HCT116 (cell line): ENCODE measurements at regions not wholly inside any gene's neighbourhood (a gene's known extent, or its start where the extent isn't known, plus 50 kb on each side); places are given as distances from the start of the nearest gene placed in this dataset.

Experiments used
- ATAC-seq: fragments of 200-7000 bp; cut with Tn5 transposase; 2 replicates; pipeline ENCODE4 v1.9.1; 2020; ENCODE audit warnings: mild to moderate bottlenecking, moderate library complexity
- BruUV-seq: library from RNA; stranded (reverse); fragments of 400-500 nt; replicated peaks from 2 replicates; lab custom pipeline; 2021; lab: Mats Ljungman, UMichigan
- CTCF ChIA-PET: fragments of 300-600 bp; sonication (Branson Sonifier 250); formaldehyde crosslinking; loops from one replicate; lab custom pipeline; 2021; ENCODE audit warnings: antibody characterized with exemption; lab: Charles Lee
- POLR2A ChIA-PET: fragments of 300-600, 350-600 bp; sonication (Branson Sonifier 250); formaldehyde crosslinking; loops from one replicate; lab custom pipeline; 2021; ENCODE audit warnings: antibody characterized with exemption; lab: Charles Lee
- RAD21 ChIA-PET, 2 experiments: fragments of 300-600 bp; sonication (Branson Sonifier 250); formaldehyde crosslinking; loops; one replicate each; lab custom pipeline; 2023; ENCODE audit warnings: low total read pairs in 2 of 2; ENCODE audit not compliant: uncharacterized antibody in 2 of 2, unreplicated experiment in 2 of 2, low non-redundant PET in 1 of 2; lab: Charles Lee
- DNase-seq: peaks from one replicate; pipeline ENCODE4 v3.0.0-alpha.2; 2010; ENCODE audit warnings: low read depth, low spot score
- H2AFZ ChIP-seq: fragments of 200-600 bp; shearing (Covaris generic), sonication (generic); 2 replicates; pipeline ENCODE4 v1.6.1; 2017; ENCODE audit warnings: low read depth, mixed run types, mixed read lengths, antibody characterized with exemption, low read length; ENCODE audit not compliant: poor library complexity, severe bottlenecking
- H3K27ac ChIP-seq: 2 replicates; pipeline ENCODE4 v1.5.1; 2012; ENCODE audit warnings: low read depth, low read length
- H3K27me3 ChIP-seq: fragments of 200-600 bp; sonication (generic); 2 replicates; pipeline ENCODE4 v1.6.1; 2016; ENCODE audit warnings: mixed run types, low read length, mixed read lengths; ENCODE audit not compliant: insufficient read depth
- H3K36me3 ChIP-seq, 2 experiments: fragments of 200-500 bp in 1 of 2; fragments of 200-600 bp in 1 of 2; sonication (Bioruptor generic) in 1 of 2; sonication (generic) in 1 of 2; 2 replicates each; pipeline versions ENCODE4 v1.5.1 to v1.6.1; 2014 to 2016; ENCODE audit warnings: low read length in 2 of 2, inconsistent platforms in 1 of 2, mixed read lengths in 1 of 2, mixed run types in 1 of 2; ENCODE audit not compliant: insufficient read depth in 2 of 2, control insufficient read depth in 1 of 2
- H3K4me1 ChIP-seq, 2 experiments: fragments of 200-600 bp in 1 of 2; sonication (generic) in 1 of 2; 2 replicates each; pipeline versions ENCODE4 v1.5.1 to v1.6.1; 2012 to 2017; ENCODE audit warnings: low read length in 2 of 2, inconsistent platforms in 1 of 2, mild to moderate bottlenecking in 1 of 2, mixed read lengths in 1 of 2, mixed run types in 1 of 2, moderate library complexity in 1 of 2; ENCODE audit not compliant: insufficient read depth in 2 of 2, control insufficient read depth in 1 of 2
- H3K4me2 ChIP-seq: fragments of 200-600 bp; sonication (generic); 2 replicates; pipeline ENCODE4 v1.6.1; 2017; ENCODE audit warnings: mixed run types, low read length, mixed read lengths
- H3K4me3 ChIP-seq, 2 experiments: fragments of 200-600 bp in 1 of 2; sonication (generic) in 1 of 2; replicated peaks in 1 of 2; 2 replicates each; pipeline ENCODE4 v1.5.1; 2011 to 2016; ENCODE audit warnings: low read length in 2 of 2, control low read depth in 1 of 2, low read depth in 1 of 2, mild to moderate bottlenecking in 1 of 2, mixed read lengths in 1 of 2, mixed run types in 1 of 2
- H3K79me2 ChIP-seq: fragments of 200-600 bp; sonication (generic); 2 replicates; pipeline ENCODE4 v1.6.1; 2017; ENCODE audit warnings: mild to moderate bottlenecking, mixed run types, low read length, moderate library complexity, mixed read lengths; ENCODE audit not compliant: insufficient read depth
- H3K9ac ChIP-seq: fragments of 200-600 bp; sonication (generic); 2 replicates; pipeline ENCODE4 v1.6.1; 2016; ENCODE audit warnings: low read length, mixed read lengths
- H3K9me2 ChIP-seq: fragments of 200-600 bp; sonication (generic), shearing (Covaris generic); 2 replicates; pipeline ENCODE4 v1.6.1; 2017; ENCODE audit warnings: mixed run types, mild to moderate bottlenecking, moderate library complexity; ENCODE audit not compliant: insufficient read depth
- H3K9me3 ChIP-seq, 2 experiments: fragments of 200-500 bp in 1 of 2; fragments of 200-600 bp in 1 of 2; sonication (Bioruptor generic) in 1 of 2; sonication (generic) in 1 of 2; 2 replicates each; pipeline ENCODE4 v1.6.1; 2014 to 2017; ENCODE audit warnings: low read length in 2 of 2, mixed read lengths in 2 of 2, inconsistent platforms in 1 of 2, low read depth in 1 of 2, mild to moderate bottlenecking in 1 of 2, mixed run types in 1 of 2, moderate library complexity in 1 of 2; ENCODE audit not compliant: control insufficient read depth in 1 of 2, insufficient read depth in 1 of 2
- H4K20me1 ChIP-seq: fragments of 200-600 bp; sonication (generic), shearing (Covaris generic); 2 replicates; pipeline ENCODE4 v1.6.1; 2017; ENCODE audit warnings: mixed run types, mild to moderate bottlenecking, moderate library complexity; ENCODE audit not compliant: insufficient read depth
- CEBPB ChIP-seq: IDR thresholded peaks from 2 replicates; pipeline ENCODE4 v1.6.1; 2012; ENCODE audit warnings: low read depth
- EGR1 ChIP-seq: IDR thresholded peaks from 2 replicates; pipeline ENCODE4 v1.6.1; 2012; ENCODE audit warnings: low read depth
- EZH2 ChIP-seq: fragments of 200-600 bp; sonication (generic); IDR thresholded peaks from 2 replicates; pipeline ENCODE4 v1.6.1; 2017; ENCODE audit warnings: antibody characterized with exemption, mixed run types
- JUND ChIP-seq: IDR thresholded peaks from 2 replicates; pipeline ENCODE4 v1.6.1; 2012
- MAX ChIP-seq: IDR thresholded peaks from 2 replicates; pipeline ENCODE4 v1.6.1; 2012
- POLR2AphosphoS5 ChIP-seq: IDR thresholded peaks from 2 replicates; pipeline ENCODE4 v1.6.1; 2011; ENCODE audit warnings: mild to moderate bottlenecking, low read depth, low read length, moderate library complexity
- RAD21 ChIP-seq: IDR thresholded peaks from 2 replicates; pipeline ENCODE4 v1.6.1; 2012; ENCODE audit warnings: low read depth, mild to moderate bottlenecking
- REST ChIP-seq: IDR thresholded peaks from 2 replicates; pipeline ENCODE4 v1.6.1; 2012; ENCODE audit warnings: low read depth
- SIN3A ChIP-seq: IDR thresholded peaks from 2 replicates; pipeline ENCODE4 v1.6.1; 2012; ENCODE audit warnings: low read depth
- SRF ChIP-seq: IDR thresholded peaks from 2 replicates; pipeline ENCODE4 v1.6.1; 2012; ENCODE audit warnings: low read depth
- TCF7L2 ChIP-seq: IDR thresholded peaks from 2 replicates; pipeline ENCODE4 v1.7.0; 2011; ENCODE audit warnings: borderline replicate concordance, inconsistent platforms; ENCODE audit not compliant: insufficient read depth, insufficient read length; ENCODE audit errors: extremely low read depth
- YY1 ChIP-seq: IDR thresholded peaks from 2 replicates; pipeline ENCODE4 v1.6.1; 2011; ENCODE audit warnings: low read length, low read depth, moderate library complexity, mild to moderate bottlenecking; ENCODE audit not compliant: insufficient replicate concordance; ENCODE audit errors: extremely low read depth
- ZBTB33 ChIP-seq: IDR thresholded peaks from 2 replicates; pipeline ENCODE4 v1.6.1; 2011; ENCODE audit warnings: mild to moderate bottlenecking, low read length, moderate library complexity; ENCODE audit not compliant: insufficient replicate concordance; ENCODE audit errors: extremely low read depth
- intact Hi-C: fragments of 100-400 bp; cut with micrococcal nuclease; formaldehyde crosslinking; loops from 2 replicates; pipeline ENCODE4 v1.10.0; 2022

GRCh38 chr13:24071016-24071415 is 89.5 kb upstream of the SPATA13 start:
- RAD21 ChIA-PET = no interaction called here

DNA sequence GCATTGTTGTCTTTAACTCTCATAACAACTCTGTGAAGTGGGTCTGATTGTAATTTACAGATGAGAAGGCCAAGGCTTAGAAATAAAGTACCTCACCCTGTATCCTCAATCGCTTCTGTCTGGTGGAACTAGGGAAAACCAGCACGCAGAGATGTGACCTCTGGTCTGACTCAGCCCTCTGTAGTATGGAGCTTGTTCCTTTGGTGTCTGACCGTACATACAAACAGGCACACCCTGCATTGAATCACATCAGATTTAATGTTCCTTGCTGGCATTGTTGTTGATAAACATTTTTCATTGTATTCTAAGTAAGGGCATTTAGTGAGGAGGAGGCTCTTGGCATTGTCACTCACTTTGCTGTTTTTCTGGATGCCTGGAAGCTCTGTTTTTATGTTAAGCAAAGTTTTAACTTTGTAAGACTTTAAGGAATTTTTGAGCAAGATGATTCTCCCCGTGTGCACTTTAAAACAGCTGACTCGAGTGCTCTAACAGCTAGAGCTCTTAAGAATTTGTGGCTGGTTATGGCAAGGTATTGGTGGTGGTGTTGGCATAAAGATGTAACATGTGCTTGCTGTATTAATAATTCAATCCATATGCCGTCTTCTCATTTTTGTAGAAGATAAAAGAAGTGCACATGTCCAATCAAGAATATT is 89.0 kb upstream of the SPATA13 start:
- H3K79me2 ChIP-seq = no peaks in the 10 kb centered on the region
- no peaks in the 10 kb centered on the region for H4K20me1 ChIP-seq
- ATAC-seq (no peak), DNase-seq (no peak)
- H3K9me2 ChIP-seq = no peaks in the 10 kb centered on the region
- no TSS peak for BruUV-seq
- RAD21 ChIA-PET = no interaction called here
- H3K9me3 ChIP-seq = no peaks in the 10 kb centered on the region
- no peak overlapping the region for H3K27ac ChIP-seq
- CTCF ChIA-PET = no interaction called here
- no peaks in the 10 kb centered on the region for H3K4me1 ChIP-seq
- no peaks in the 10 kb centered on the region for H3K36me3 ChIP-seq
- POLR2A ChIA-PET = no interaction called here
- H3K9ac ChIP-seq = no peak overlapping the region
- intact Hi-C loops = no loop called here
- no peak overlapping the region for H3K4me3 ChIP-seq
- H3K4me2 ChIP-seq = no peak overlapping the region
- no peak overlapping the region for H2AFZ ChIP-seq
- H3K27me3 ChIP-seq = no peaks in the 10 kb centered on the region
- TF ChIP-seq SIN3A (no peak), JUND (no peak), REST (no peak), TCF7L2 (no peak), EZH2 (no peak), EGR1 (no peak), MAX (no peak), YY1 (no peak), RAD21 (no peak)

More at GRCh38 chr13:24071016-24071415, 89.5 kb upstream of the SPATA13 start:
- no peaks in the 10 kb centered on the region for H3K79me2 ChIP-seq
- H3K9me2 ChIP-seq = no peaks in the 10 kb centered on the region
- no peak overlapping the region for H3K4me3 ChIP-seq
- no peaks in the 10 kb centered on the region for H3K4me1 ChIP-seq
- H2AFZ ChIP-seq = no peak overlapping the region
- no peaks in the 10 kb centered on the region for H4K20me1 ChIP-seq
- H3K4me2 ChIP-seq = no peak overlapping the region
- TF ChIP-seq EZH2 (no peak), CEBPB (no peak), SRF (no peak), POLR2AphosphoS5 (no peak), EGR1 (no peak), ZBTB33 (no peak)
- BruUV-seq = no TSS peak
- H3K9ac ChIP-seq = no peak overlapping the region
- DNase-seq (no peak), ATAC-seq (no peak)
- H3K36me3 ChIP-seq = no peaks in the 10 kb centered on the region
- POLR2A ChIA-PET = no interaction called here
- no peaks in the 10 kb centered on the region for H3K27me3 ChIP-seq
- no peak overlapping the region for H3K27ac ChIP-seq
- CTCF ChIA-PET = no interaction called here
- no peaks in the 10 kb centered on the region for H3K9me3 ChIP-seq
- intact Hi-C loops = no loop called here
